HCT116 (cell line): ENCODE measurements at regions not wholly inside any gene's neighbourhood (a gene's known extent, or its start where the extent isn't known, plus 50 kb on each side); places are given as distances from the start of the nearest gene placed in this dataset.

Experiments used
- ATAC-seq: fragments of 200-7000 bp; cut with Tn5 transposase; 2 replicates; pipeline ENCODE4 v1.9.1; 2020; ENCODE audit warnings: mild to moderate bottlenecking, moderate library complexity
- BruUV-seq: library from RNA; stranded (reverse); fragments of 400-500 nt; replicated peaks from 2 replicates; lab custom pipeline; 2021; lab: Mats Ljungman, UMichigan
- CTCF ChIA-PET: fragments of 300-600 bp; sonication (Branson Sonifier 250); formaldehyde crosslinking; loops from one replicate; lab custom pipeline; 2021; ENCODE audit warnings: antibody characterized with exemption; lab: Charles Lee
- POLR2A ChIA-PET: fragments of 300-600, 350-600 bp; sonication (Branson Sonifier 250); formaldehyde crosslinking; loops from one replicate; lab custom pipeline; 2021; ENCODE audit warnings: antibody characterized with exemption; lab: Charles Lee
- RAD21 ChIA-PET, 2 experiments: fragments of 300-600 bp; sonication (Branson Sonifier 250); formaldehyde crosslinking; loops; one replicate each; lab custom pipeline; 2023; ENCODE audit warnings: low total read pairs in 2 of 2; ENCODE audit not compliant: uncharacterized antibody in 2 of 2, unreplicated experiment in 2 of 2, low non-redundant PET in 1 of 2; lab: Charles Lee
- DNase-seq: peaks from one replicate; pipeline ENCODE4 v3.0.0-alpha.2; 2010; ENCODE audit warnings: low read depth, low spot score
- H2AFZ ChIP-seq: fragments of 200-600 bp; shearing (Covaris generic), sonication (generic); 2 replicates; pipeline ENCODE4 v1.6.1; 2017; ENCODE audit warnings: low read depth, mixed run types, mixed read lengths, antibody characterized with exemption, low read length; ENCODE audit not compliant: poor library complexity, severe bottlenecking
- H3K27ac ChIP-seq: 2 replicates; pipeline ENCODE4 v1.5.1; 2012; ENCODE audit warnings: low read depth, low read length
- H3K27me3 ChIP-seq: fragments of 200-600 bp; sonication (generic); 2 replicates; pipeline ENCODE4 v1.6.1; 2016; ENCODE audit warnings: mixed run types, low read length, mixed read lengths; ENCODE audit not compliant: insufficient read depth
- H3K36me3 ChIP-seq, 2 experiments: fragments of 200-500 bp in 1 of 2; fragments of 200-600 bp in 1 of 2; sonication (Bioruptor generic) in 1 of 2; sonication (generic) in 1 of 2; 2 replicates each; pipeline versions ENCODE4 v1.5.1 to v1.6.1; 2014 to 2016; ENCODE audit warnings: low read length in 2 of 2, inconsistent platforms in 1 of 2, mixed read lengths in 1 of 2, mixed run types in 1 of 2; ENCODE audit not compliant: insufficient read depth in 2 of 2, control insufficient read depth in 1 of 2
- H3K4me1 ChIP-seq, 2 experiments: fragments of 200-600 bp in 1 of 2; sonication (generic) in 1 of 2; 2 replicates each; pipeline versions ENCODE4 v1.5.1 to v1.6.1; 2012 to 2017; ENCODE audit warnings: low read length in 2 of 2, inconsistent platforms in 1 of 2, mild to moderate bottlenecking in 1 of 2, mixed read lengths in 1 of 2, mixed run types in 1 of 2, moderate library complexity in 1 of 2; ENCODE audit not compliant: insufficient read depth in 2 of 2, control insufficient read depth in 1 of 2
- H3K4me2 ChIP-seq: fragments of 200-600 bp; sonication (generic); 2 replicates; pipeline ENCODE4 v1.6.1; 2017; ENCODE audit warnings: mixed run types, low read length, mixed read lengths
- H3K4me3 ChIP-seq, 2 experiments: fragments of 200-600 bp in 1 of 2; sonication (generic) in 1 of 2; replicated peaks in 1 of 2; 2 replicates each; pipeline ENCODE4 v1.5.1; 2011 to 2016; ENCODE audit warnings: low read length in 2 of 2, control low read depth in 1 of 2, low read depth in 1 of 2, mild to moderate bottlenecking in 1 of 2, mixed read lengths in 1 of 2, mixed run types in 1 of 2
- H3K79me2 ChIP-seq: fragments of 200-600 bp; sonication (generic); 2 replicates; pipeline ENCODE4 v1.6.1; 2017; ENCODE audit warnings: mild to moderate bottlenecking, mixed run types, low read length, moderate library complexity, mixed read lengths; ENCODE audit not compliant: insufficient read depth
- H3K9ac ChIP-seq: fragments of 200-600 bp; sonication (generic); 2 replicates; pipeline ENCODE4 v1.6.1; 2016; ENCODE audit warnings: low read length, mixed read lengths
- H3K9me2 ChIP-seq: fragments of 200-600 bp; sonication (generic), shearing (Covaris generic); 2 replicates; pipeline ENCODE4 v1.6.1; 2017; ENCODE audit warnings: mixed run types, mild to moderate bottlenecking, moderate library complexity; ENCODE audit not compliant: insufficient read depth
- H3K9me3 ChIP-seq, 2 experiments: fragments of 200-500 bp in 1 of 2; fragments of 200-600 bp in 1 of 2; sonication (Bioruptor generic) in 1 of 2; sonication (generic) in 1 of 2; 2 replicates each; pipeline ENCODE4 v1.6.1; 2014 to 2017; ENCODE audit warnings: low read length in 2 of 2, mixed read lengths in 2 of 2, inconsistent platforms in 1 of 2, low read depth in 1 of 2, mild to moderate bottlenecking in 1 of 2, mixed run types in 1 of 2, moderate library complexity in 1 of 2; ENCODE audit not compliant: control insufficient read depth in 1 of 2, insufficient read depth in 1 of 2
- H4K20me1 ChIP-seq: fragments of 200-600 bp; sonication (generic), shearing (Covaris generic); 2 replicates; pipeline ENCODE4 v1.6.1; 2017; ENCODE audit warnings: mixed run types, mild to moderate bottlenecking, moderate library complexity; ENCODE audit not compliant: insufficient read depth
- EGR1 ChIP-seq: IDR thresholded peaks from 2 replicates; pipeline ENCODE4 v1.6.1; 2012; ENCODE audit warnings: low read depth
- ELF1 ChIP-seq: IDR thresholded peaks from 2 replicates; pipeline ENCODE4 v1.6.1; 2012; ENCODE audit warnings: low read depth, borderline replicate concordance
- FOSL1 ChIP-seq: IDR thresholded peaks from 2 replicates; pipeline ENCODE4 v1.6.1; 2012; ENCODE audit warnings: low read depth
- JUND ChIP-seq: IDR thresholded peaks from 2 replicates; pipeline ENCODE4 v1.6.1; 2012
- POLR2AphosphoS5 ChIP-seq: IDR thresholded peaks from 2 replicates; pipeline ENCODE4 v1.6.1; 2011; ENCODE audit warnings: mild to moderate bottlenecking, low read depth, low read length, moderate library complexity
- SP1 ChIP-seq: IDR thresholded peaks from 2 replicates; pipeline ENCODE4 v1.6.1; 2012; ENCODE audit warnings: low read depth
- SRF ChIP-seq: IDR thresholded peaks from 2 replicates; pipeline ENCODE4 v1.6.1; 2012; ENCODE audit warnings: low read depth
- YY1 ChIP-seq: IDR thresholded peaks from 2 replicates; pipeline ENCODE4 v1.6.1; 2011; ENCODE audit warnings: low read length, low read depth, moderate library complexity, mild to moderate bottlenecking; ENCODE audit not compliant: insufficient replicate concordance; ENCODE audit errors: extremely low read depth
- intact Hi-C: fragments of 100-400 bp; cut with micrococcal nuclease; formaldehyde crosslinking; loops from 2 replicates; pipeline ENCODE4 v1.10.0; 2022
- TF ChIP-seq, protein P1 (sequence below), 3 experiments: fragments of 200-600 bp in 1 of 3; sonication (generic) in 1 of 3; IDR thresholded peaks in 2 of 3; conservative IDR thresholded peaks in 1 of 3; 2 replicates each; pipeline ENCODE4 v1.5.1; 2012 to 2017; ENCODE audit warnings: low read depth in 2 of 3, low read length in 2 of 3, antibody characterized with exemption in 1 of 3, borderline replicate concordance in 1 of 3, control low read depth in 1 of 3, mild to moderate bottlenecking in 1 of 3, mixed read lengths in 1 of 3, mixed run types in 1 of 3, moderate library complexity in 1 of 3; ENCODE audit not compliant: insufficient read depth in 1 of 3
- TF ChIP-seq, protein P2 (sequence below): IDR thresholded peaks from 2 replicates; pipeline ENCODE4 v1.6.1; 2012; ENCODE audit warnings: low read depth

DNA sequence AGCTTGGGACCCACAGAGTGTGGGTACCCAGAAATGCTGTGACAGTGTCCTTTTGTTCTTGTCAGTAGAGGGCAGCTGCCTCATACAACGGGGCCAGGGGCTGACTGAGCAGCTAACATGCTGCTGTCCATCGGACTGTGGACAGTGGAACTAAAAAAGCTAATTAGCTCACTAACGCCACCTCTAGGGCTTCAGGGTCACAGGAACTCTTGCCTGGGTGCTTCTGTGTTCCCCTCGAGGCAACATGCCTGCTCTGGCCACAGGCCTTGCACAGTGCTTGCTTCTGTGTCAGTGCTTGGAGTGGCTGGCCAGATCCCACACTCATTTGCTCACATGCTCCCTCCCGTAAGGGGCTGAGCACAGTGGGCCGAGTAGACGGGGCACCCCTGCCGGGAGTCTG lies 377.0 kb downstream of the OLFM4 start:
- Histone ChIP-seq H3K27ac (no peak overlapping the region), H3K79me2 (no peaks in the 10 kb centered on the region), H2AFZ (no peak overlapping the region), H4K20me1 (no peaks in the 10 kb centered on the region), H3K9me3 (peaks cover 13 to 42% of the 10 kb centered on the region in 2 experiments; a peak in 2 of 4 replicates), H3K36me3 (no peaks in the 10 kb centered on the region), H3K9ac (no peak overlapping the region), H3K9me2 (no peaks in the 10 kb centered on the region), H3K4me3 (no peak overlapping the region), H3K4me1 (no peaks in the 10 kb centered on the region), H3K27me3 (no peaks in the 10 kb centered on the region), H3K4me2 (no peak overlapping the region)
- DNase-seq (no peak), ATAC-seq (no peak)
- no TSS peak for BruUV-seq
- ChIA-PET CTCF (no interaction called here), RAD21 (no interaction called here), POLR2A (no interaction called here)
- intact Hi-C loops = no loop called here
- TF ChIP-seq, protein P1, sequence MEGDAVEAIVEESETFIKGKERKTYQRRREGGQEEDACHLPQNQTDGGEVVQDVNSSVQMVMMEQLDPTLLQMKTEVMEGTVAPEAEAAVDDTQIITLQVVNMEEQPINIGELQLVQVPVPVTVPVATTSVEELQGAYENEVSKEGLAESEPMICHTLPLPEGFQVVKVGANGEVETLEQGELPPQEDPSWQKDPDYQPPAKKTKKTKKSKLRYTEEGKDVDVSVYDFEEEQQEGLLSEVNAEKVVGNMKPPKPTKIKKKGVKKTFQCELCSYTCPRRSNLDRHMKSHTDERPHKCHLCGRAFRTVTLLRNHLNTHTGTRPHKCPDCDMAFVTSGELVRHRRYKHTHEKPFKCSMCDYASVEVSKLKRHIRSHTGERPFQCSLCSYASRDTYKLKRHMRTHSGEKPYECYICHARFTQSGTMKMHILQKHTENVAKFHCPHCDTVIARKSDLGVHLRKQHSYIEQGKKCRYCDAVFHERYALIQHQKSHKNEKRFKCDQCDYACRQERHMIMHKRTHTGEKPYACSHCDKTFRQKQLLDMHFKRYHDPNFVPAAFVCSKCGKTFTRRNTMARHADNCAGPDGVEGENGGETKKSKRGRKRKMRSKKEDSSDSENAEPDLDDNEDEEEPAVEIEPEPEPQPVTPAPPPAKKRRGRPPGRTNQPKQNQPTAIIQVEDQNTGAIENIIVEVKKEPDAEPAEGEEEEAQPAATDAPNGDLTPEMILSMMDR (IDR thresholded peaks at IDR 0.05 in 2 of 3, conservative IDR thresholded peaks at IDR 0.05 in 1 of 3; ENCODE audit: borderline replicate concordance in 1 of 3, insufficient read depth in 1 of 3, low read depth in 2 of 3, low read length in 2 of 3) = no peak
- TF ChIP-seq EGR1 (no peak), FOSL1 (no peak), SRF (no peak), SP1 (no peak), POLR2AphosphoS5 (no peak), YY1 (no peak), JUND (no peak), ELF1 (no peak)
- TF ChIP-seq, protein P2, sequence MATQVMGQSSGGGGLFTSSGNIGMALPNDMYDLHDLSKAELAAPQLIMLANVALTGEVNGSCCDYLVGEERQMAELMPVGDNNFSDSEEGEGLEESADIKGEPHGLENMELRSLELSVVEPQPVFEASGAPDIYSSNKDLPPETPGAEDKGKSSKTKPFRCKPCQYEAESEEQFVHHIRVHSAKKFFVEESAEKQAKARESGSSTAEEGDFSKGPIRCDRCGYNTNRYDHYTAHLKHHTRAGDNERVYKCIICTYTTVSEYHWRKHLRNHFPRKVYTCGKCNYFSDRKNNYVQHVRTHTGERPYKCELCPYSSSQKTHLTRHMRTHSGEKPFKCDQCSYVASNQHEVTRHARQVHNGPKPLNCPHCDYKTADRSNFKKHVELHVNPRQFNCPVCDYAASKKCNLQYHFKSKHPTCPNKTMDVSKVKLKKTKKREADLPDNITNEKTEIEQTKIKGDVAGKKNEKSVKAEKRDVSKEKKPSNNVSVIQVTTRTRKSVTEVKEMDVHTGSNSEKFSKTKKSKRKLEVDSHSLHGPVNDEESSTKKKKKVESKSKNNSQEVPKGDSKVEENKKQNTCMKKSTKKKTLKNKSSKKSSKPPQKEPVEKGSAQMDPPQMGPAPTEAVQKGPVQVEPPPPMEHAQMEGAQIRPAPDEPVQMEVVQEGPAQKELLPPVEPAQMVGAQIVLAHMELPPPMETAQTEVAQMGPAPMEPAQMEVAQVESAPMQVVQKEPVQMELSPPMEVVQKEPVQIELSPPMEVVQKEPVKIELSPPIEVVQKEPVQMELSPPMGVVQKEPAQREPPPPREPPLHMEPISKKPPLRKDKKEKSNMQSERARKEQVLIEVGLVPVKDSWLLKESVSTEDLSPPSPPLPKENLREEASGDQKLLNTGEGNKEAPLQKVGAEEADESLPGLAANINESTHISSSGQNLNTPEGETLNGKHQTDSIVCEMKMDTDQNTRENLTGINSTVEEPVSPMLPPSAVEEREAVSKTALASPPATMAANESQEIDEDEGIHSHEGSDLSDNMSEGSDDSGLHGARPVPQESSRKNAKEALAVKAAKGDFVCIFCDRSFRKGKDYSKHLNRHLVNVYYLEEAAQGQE = no peak
